ENCODE measurements at regions not wholly inside any gene's neighbourhood (a gene's known extent, or its start where the extent isn't known, plus 50 kb on each side); places are given as distances from the start of the nearest gene placed in this dataset.

DNA sequence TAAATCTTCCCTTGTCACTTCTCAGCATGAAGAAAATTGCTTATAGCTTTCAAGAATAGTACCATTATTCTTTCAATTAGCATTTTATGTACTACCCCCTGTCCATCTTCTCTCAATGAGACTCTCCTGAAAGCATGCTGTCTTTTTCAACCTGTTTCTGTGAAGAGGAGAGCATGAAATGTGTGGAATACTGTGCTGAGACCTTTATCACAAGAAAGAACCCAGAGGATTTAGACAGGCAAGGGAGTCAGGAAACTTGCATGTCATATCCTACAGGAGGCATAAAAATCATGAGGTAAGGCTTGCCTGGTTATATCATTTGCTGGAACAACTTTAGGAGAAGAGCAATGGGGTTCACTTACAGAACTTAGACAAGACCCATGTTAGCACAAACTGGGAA is 56.7 kb upstream of the LPAR1 start:
- TF ChIP-seq, protein P1, sequence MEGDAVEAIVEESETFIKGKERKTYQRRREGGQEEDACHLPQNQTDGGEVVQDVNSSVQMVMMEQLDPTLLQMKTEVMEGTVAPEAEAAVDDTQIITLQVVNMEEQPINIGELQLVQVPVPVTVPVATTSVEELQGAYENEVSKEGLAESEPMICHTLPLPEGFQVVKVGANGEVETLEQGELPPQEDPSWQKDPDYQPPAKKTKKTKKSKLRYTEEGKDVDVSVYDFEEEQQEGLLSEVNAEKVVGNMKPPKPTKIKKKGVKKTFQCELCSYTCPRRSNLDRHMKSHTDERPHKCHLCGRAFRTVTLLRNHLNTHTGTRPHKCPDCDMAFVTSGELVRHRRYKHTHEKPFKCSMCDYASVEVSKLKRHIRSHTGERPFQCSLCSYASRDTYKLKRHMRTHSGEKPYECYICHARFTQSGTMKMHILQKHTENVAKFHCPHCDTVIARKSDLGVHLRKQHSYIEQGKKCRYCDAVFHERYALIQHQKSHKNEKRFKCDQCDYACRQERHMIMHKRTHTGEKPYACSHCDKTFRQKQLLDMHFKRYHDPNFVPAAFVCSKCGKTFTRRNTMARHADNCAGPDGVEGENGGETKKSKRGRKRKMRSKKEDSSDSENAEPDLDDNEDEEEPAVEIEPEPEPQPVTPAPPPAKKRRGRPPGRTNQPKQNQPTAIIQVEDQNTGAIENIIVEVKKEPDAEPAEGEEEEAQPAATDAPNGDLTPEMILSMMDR (IDR thresholded peaks at IDR 0.05; ENCODE audit: low read length) = no peak
- no peak for TF ChIP-seq EZH2 (IDR thresholded peaks at IDR 0.05; ENCODE audit: borderline replicate concordance, low read length)
